DMS 273 (cell line): ENCODE measurements at regions not wholly inside any gene's neighbourhood (a gene's known extent, or its start where the extent isn't known, plus 50 kb on each side); places are given as distances from the start of the nearest gene placed in this dataset.

Experiments
- DNase-seq: peaks from one replicate; lab custom pipeline; 2025; ENCODE audit not compliant: unreplicated experiment; lab: John Stamatoyannopoulos, UW

- no peak for DNase-seq
Measured at GRCh38 chr1:5812295-5812694, 179.9 kb downstream of the NPHP4 start.

GRCh38 chr1:5811419-5811818 lies 180.8 kb downstream of the NPHP4 start:
- DNase-seq: peak; percentile 80

- DNase-seq: no peak
Measured at GRCh38 chr1:5810553-5811270, 181.5 kb downstream of the NPHP4 start.

GRCh38 chr1:5810131-5810530 lies 182.1 kb downstream of the NPHP4 start:
- no peak for DNase-seq

DNA sequence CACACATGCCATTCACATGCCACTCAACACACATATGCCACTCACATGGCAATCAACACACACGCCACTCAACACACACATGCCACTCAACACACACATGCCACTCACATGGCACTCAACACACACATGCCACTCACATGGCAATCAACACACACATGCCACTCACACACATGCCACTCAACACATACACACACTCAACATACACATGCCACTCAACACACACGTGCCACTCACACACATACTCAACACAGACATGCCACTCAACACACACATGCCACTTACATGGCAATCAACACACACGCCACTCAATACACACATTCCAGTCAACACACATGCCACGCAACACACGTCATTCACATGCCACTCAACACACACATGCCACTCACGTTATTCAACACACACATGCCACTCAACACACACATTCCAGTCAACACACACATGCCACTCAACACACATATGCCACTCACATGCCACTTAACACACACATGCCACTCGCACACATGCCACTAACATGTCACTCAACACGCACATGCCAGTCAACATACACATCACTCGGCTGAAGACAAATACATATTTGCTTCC lies 182.9 kb downstream of the NPHP4 start:
- no peak for DNase-seq

DNA sequence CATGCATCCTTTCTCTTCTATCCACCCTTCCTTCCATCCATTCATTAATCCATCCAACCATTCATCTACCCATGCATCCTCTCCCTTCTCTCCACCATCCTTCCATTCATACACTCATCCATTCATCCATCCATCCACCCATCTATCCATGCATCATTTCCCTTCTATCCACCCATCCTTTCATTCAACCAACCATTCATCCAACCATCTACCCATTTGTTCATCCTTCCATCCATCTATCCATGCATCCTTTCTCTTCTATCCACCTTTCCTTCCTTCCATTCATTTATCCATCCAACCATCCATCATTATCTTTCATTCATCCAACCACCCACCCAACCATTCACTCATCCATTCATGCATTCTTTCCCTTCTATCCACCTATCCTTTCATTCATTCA lies 188.4 kb downstream of the NPHP4 start:
- no peak for DNase-seq

DNA sequence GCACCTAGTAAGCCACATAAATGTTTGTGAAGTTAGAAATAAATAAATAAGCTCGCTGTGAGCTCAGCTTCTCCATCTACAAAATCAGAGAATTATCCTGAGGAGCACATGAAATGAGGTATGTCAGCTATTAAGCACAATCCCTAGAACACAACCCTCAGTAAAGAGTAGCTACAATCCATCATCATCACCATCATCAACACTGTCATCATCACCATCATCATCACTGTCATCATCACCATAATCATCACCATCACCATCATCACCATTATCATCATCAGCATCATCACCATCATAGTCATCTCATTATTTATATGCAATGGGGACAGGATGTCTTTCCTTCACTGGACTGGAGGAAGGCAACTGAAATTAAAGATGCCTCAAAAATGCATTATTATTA lies 189.6 kb downstream of the NPHP4 start:
- no peak for DNase-seq

DNA sequence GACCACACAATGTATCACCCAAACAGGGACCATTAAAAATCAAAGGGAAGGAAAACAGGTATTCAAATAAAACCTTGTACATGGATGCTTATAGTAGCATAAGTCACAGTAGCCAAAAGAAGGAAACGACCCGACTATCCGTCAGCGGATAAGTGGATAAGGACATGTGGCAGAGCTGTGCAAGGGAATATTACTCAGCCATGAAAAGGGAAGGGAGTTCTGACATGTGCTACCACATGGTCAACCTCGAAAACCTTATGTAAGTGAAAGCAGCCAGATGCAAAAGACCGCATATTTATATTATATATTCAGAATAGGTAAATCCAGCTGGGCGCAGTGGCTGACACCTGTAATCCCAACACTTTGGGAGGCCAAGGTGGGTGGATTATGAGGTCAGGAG lies 193.3 kb downstream of the NPHP4 start:
- DNase-seq: no peak

DNA sequence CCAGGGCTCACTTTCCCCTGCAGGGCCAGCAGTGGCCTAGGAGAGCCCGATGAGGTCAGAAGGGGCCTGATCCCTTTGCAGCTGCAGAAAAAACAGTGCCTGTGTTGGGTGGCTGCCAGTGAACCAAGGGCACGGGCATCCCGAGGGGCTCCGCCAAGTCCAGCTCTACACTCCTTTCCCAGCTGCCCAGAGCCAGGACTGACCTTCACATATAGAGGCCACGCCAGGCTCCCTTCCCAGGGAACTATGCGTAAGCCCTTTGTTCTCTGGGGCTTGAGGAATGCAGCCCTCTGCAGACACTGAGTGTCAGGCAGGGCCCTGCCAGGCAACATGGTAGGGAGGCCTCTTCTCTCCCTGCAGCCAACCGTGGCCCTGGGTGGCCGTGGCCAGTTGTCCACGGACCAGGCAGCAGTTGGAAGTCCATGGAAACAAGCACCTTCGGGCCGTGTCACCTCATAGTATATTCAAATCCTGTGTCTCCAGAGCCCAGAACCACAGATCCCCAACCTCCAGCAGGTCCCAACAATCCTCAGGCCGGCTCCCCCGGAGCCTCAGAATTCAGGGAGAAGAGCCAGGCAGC lies 194.0 kb downstream of the NPHP4 start:
- no peak for DNase-seq

GRCh38 chr1:5796028-5796427 lies 196.2 kb downstream of the NPHP4 start:
- DNase-seq: no peak

- no peak for DNase-seq
Measured at GRCh38 chr1:5794279-5794678, 197.9 kb downstream of the NPHP4 start.

GRCh38 chr1:5793516-5793915 lies 198.7 kb downstream of the NPHP4 start:
- no peak for DNase-seq

DNA sequence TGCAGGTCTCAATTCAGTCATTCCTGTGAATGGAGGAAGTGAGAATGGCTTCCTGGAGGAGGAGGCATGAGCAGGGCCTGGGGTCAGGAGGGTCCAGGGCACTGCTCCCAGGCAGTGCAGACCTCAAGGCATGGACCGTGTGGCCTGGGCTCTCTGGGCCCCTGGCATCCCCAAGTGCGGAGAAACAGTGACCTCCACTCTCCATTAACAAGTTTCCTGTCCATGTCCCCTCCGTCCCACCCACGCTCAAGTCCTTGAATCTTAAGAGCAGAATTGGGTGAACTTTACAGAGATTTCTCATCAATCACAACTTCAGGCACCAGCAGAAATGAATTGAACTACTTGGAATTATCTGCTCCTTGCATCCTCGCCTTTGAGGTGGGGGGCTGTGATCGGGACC lies 211.1 kb downstream of the NPHP4 start:
- DNase-seq: no peak

- no peak for DNase-seq
Measured at GRCh38 chr1:5780324-5780716, 211.9 kb downstream of the NPHP4 start.

GRCh38 chr1:5779608-5780323 lies 212.5 kb downstream of the NPHP4 start:
- no peak for DNase-seq

DNA sequence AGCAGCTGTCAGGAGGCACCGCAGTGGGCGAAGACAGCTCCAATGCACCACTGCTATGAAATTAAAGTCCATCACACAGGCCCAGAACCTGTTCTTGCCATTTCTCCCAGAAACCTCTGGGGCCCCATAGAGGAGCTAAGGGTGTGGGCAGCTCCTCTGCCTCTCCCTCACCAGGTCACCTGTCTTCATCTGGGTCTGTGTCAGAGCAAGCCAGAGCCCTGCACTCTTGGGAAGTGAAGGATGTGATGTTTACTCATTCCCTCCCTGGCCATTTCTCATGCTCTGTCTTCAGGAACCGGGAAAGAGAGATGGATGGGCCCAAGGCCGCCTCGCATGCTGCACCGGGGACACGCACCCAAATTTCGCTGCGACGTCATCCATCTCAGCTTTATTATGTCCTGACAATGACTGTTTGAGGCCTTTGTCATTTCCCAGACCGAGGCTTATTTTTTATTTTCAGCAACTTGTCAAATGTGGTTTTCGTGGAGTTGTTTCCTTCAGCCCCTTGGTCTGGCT lies 216.1 kb downstream of the NPHP4 start:
- DNase-seq: no peak

- DNase-seq: no peak
Measured at GRCh38 chr1:5774019-5774418, 218.2 kb downstream of the NPHP4 start.

DNA sequence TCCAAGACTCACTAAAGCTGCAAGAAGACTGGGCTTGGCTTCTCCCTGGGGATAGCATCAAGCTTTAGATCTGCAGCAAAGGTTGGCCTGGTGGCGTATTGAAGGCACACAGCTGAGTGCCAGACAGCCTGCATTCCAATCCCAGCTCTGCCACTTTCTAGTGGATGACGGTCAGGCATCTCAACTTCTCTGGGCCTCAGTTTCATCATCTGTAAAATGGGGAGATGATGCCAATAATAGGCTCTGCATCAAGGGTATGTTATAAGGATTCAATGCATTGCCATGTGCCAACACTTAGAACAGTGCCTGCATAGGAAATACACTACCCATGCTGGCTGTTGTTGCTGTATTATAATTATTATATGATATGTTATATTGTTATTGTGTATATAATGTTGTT lies 220.4 kb downstream of the NPHP4 start:
- DNase-seq: no peak

DNA sequence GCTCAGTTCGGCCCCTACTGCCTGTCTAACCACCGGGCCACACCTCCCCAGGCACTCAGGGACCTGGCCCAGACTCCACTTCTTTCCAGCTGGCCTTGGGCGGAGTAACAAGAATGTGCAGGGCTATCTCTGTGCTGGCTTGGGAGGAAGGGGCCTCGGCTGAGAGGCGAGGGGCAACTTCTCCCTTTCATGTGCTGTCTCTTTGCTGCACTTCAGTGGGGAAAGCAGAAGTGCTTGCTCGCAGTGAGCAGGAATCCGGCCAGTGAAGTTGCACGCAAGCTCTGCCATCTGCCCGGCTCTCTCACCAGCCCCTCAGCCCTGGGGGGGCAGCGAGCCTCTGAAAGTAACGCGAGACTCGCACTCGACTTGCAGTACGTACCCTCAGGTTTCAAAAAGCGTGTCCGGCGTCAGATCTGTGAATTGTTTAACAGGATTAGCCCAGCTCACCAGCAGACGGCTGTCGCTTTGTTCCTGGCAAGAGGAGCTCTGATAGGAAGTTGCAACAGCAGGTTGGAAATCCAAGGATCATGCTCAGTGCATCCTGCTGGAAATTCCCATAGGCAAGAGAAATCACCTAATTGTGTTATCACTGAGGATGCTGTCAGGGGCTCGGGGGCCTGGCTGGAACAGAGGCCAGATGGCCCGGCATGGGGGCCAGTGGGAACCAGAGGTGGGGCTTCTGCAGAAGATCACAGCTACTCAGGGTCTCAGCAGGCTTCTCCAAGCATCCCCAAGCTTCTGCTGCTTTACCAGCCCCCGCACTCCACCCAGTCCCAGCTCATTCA lies 221.1 kb downstream of the NPHP4 start:
- peak; percentile 91 for DNase-seq

DNA sequence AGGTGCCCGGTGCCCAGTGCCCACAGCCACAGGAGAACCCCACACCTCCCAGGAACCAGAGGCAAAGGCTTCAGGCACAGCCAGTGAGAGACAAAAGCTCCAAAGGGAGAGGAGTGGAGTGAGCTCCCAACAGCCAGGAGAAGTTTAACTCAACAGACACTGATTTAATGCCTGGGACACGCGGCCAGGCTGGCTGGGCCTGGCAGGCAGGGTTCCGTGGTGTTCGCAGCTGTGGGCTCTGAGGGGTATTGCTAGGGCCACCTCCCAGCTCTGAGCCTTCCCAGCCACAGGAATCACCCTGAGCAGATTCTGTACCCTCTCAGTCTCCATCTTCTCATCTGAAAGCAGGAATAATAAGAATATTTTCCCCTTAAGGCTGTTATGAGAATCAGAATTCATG lies 222.5 kb downstream of the NPHP4 start:
- no peak for DNase-seq

DNA sequence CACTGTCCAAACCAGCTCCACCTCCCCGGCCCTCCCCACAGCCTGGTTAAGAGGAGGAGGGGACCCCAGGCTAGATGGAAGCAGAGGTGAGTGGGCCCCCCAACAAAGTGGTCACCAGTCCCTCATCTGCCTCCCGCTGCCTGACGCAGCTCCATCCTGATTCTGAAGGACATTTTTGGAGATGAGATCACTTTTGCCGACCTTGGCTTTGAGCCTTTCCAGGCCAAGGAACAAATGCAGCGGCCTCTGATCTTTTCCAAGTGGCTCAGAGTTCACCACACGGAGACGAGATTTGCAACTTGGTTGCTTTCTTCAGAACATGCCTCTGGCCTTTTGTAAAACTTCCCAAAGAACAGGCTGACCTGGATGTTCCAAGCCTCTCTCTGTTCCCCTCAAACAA lies 223.1 kb downstream of the NPHP4 start:
- DNase-seq: no peak
